Smooth muscle cell (in vitro differentiated cells): ENCODE measurements at regions not wholly inside any gene's neighbourhood (a gene's known extent, or its start where the extent isn't known, plus 50 kb on each side); places are given as distances from the start of the nearest gene placed in this dataset.

ENCODE experiments used
- DNase-seq: peaks from one replicate; lab custom pipeline; 2025; ENCODE audit not compliant: unreplicated experiment; lab: John Stamatoyannopoulos, UW
- H2AFZ ChIP-seq: fragments of 200-600 bp; sonication (generic); 2 replicates; pipeline ENCODE4 v1.6.0; 2016; ENCODE audit warnings: antibody characterized with exemption, low read depth, mild to moderate bottlenecking
- H3F3A ChIP-seq: fragments of 200-600 bp; sonication (generic); 2 replicates; pipeline ENCODE4 v1.6.0; 2017; ENCODE audit warnings: antibody characterized with exemption, low read depth
- H3K27ac ChIP-seq: fragments of 200-600 bp; sonication (generic); 2 replicates; pipeline ENCODE4 v1.5.1; 2016; ENCODE audit warnings: low read depth, mild to moderate bottlenecking
- H3K27me3 ChIP-seq: fragments of 200-600 bp; sonication (generic); 2 replicates; pipeline ENCODE4 v1.6.1; 2016; ENCODE audit warnings: low read depth, mild to moderate bottlenecking
- H3K36me3 ChIP-seq: fragments of 200-600 bp; sonication (generic); 2 replicates; pipeline ENCODE4 v1.5.1; 2016; ENCODE audit warnings: low read depth
- H3K4me1 ChIP-seq: fragments of 200-600 bp; sonication (generic); 2 replicates; pipeline ENCODE4 v1.5.1; 2016; ENCODE audit warnings: low read depth
- H3K4me2 ChIP-seq: fragments of 200-600 bp; sonication (generic); 2 replicates; pipeline ENCODE4 v1.6.0; 2016; ENCODE audit warnings: mild to moderate bottlenecking
- H3K4me3 ChIP-seq: fragments of 200-600 bp; sonication (generic); 2 replicates; pipeline ENCODE4 v1.5.1; 2016; ENCODE audit warnings: mild to moderate bottlenecking
- H3K79me2 ChIP-seq: fragments of 200-600 bp; sonication (generic); 2 replicates; pipeline ENCODE4 v1.6.0; 2016; ENCODE audit warnings: low read depth, mild to moderate bottlenecking
- H3K9ac ChIP-seq: fragments of 200-600 bp; sonication (generic); 2 replicates; pipeline ENCODE4 v1.6.0; 2016; ENCODE audit warnings: low read depth
- H3K9me3 ChIP-seq: fragments of 200-600 bp; sonication (generic); replicated peaks from 2 replicates; pipeline ENCODE4 v1.5.1; 2016; ENCODE audit warnings: low read depth
- H4K20me1 ChIP-seq: fragments of 200-600 bp; sonication (generic); 2 replicates; pipeline ENCODE4 v1.6.0; 2016; ENCODE audit warnings: low read depth
- CTCF ChIP-seq: fragments of 200-600 bp; sonication (generic); IDR thresholded peaks from 2 replicates; pipeline ENCODE4 v1.5.1; 2017; ENCODE audit warnings: borderline replicate concordance, mild to moderate bottlenecking, antibody characterized with exemption; ENCODE audit not compliant: insufficient read depth, poor library complexity, severe bottlenecking
- WGBS: methylation state at CpG from one replicate; pipeline ENCODE4 v1.1.7; 2016; ENCODE audit warnings: low lambda C conversion rate; 5-methylcytosine and 5-hydroxymethylcytosine counted together

DNA sequence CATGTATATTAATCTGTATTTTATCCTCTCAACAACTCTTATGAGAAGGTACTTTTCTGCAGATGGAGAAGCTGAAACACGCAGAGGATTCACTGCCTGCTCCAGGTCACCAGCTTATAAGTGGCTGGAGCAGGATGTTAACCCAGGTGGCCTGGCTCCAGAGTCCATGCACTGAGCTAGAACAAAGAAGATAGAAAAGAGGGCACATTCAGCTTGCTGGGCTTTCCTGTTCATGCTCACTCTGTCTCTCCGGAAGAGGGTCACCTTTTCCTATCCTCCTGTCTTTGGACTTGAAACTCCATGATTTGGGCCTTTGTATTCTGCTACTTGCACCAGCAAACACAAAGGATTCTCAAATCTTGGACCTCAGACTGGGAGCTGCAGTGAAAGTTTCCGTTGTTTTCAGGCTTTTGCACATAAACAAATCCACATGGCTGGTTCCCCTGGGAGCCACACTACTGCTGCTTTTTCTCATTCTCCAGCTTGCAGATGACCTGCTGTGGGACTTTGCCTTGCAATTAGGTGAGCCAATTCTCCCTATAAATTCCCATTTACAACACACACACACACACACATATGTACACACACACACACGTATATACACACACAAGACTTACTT is 117.3 kb upstream of the GRK3 start:
- peaks cover 43% of the 10 kb centered on the region for H3K79me2 ChIP-seq
- DNase-seq = no peak
- H3K4me3 ChIP-seq = no peak overlapping the region
- no peak overlapping the region for H3K27ac ChIP-seq
- TF ChIP-seq CTCF = no peak
- H3K27me3 ChIP-seq = no peaks in the 10 kb centered on the region
- peaks cover 33% of the 10 kb centered on the region for H4K20me1 ChIP-seq
- H2AFZ ChIP-seq = peak overlapping the region; percentile 35
- WGBS = 55% methylated on average over 4 of the region's 4 CpGs
- H3K36me3 ChIP-seq = no peaks in the 10 kb centered on the region
- no peak overlapping the region for H3K4me2 ChIP-seq
- H3K4me1 ChIP-seq = peaks cover 6% of the 10 kb centered on the region
- H3K9me3 ChIP-seq = no peaks in the 10 kb centered on the region
- no peak overlapping the region for H3K9ac ChIP-seq
- H3F3A ChIP-seq = no peaks in the 10 kb centered on the region

- peak; percentile 85 for TF ChIP-seq CTCF
- peak; percentile 73 for DNase-seq
- Histone ChIP-seq H4K20me1 (peaks cover 40% of the 10 kb centered on the region), H3K79me2 (peaks cover 50% of the 10 kb centered on the region), H3K4me2 (peak overlapping the region; percentile 90), H3K9me3 (no peaks in the 10 kb centered on the region), H3F3A (no peaks in the 10 kb centered on the region), H2AFZ (peak overlapping the region; percentile 83), H3K4me1 (peaks cover 6% of the 10 kb centered on the region), H3K9ac (peak overlapping the region; percentile 67), H3K27ac (peak overlapping the region; percentile 44), H3K4me3 (peak overlapping the region; percentile 77), H3K27me3 (no peaks in the 10 kb centered on the region), H3K36me3 (no peaks in the 10 kb centered on the region)
- 7% methylated on average over 29 of the region's 30 CpGs for WGBS
These were observed 116.6 kb upstream of the GRK3 start for GRCh38 chr22:25447686-25448434.

DNA sequence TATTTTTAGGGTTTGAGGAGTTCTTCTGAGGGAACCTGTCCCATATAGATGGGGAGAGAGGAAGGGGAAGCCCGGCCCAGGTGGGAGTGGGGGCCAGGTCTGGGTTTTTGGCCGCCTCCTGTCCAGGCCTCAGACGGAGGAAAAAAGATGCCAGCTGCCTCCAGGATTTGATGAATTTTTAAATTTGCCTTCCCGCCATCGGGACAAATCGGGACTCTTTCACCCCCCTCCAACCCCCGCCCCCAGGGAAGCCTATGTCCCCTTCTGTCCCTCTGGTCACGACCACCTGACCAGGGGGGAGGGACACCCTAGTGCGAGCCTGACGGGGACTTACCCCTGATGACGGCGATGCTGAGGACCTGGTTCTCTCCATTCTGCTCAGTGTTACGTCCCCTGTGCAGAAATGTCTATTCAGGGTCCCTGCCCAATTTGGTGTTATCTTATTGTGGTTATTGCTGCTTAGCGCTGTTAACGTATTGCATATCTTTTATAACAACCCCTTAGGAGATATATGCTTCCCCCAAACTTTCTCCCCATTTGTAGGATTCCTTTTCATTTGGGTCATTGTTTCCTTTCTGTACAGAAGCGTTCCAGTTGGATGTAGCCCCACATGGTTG is 115.9 kb upstream of the GRK3 start:
- no peak for TF ChIP-seq CTCF
- Histone ChIP-seq H3K4me2 (peak overlapping the region; percentile 90), H3K4me1 (peaks cover 6% of the 10 kb centered on the region), H2AFZ (peak overlapping the region; percentile 83), H3F3A (no peaks in the 10 kb centered on the region), H4K20me1 (peaks cover 46% of the 10 kb centered on the region), H3K79me2 (peaks cover 56% of the 10 kb centered on the region), H3K27ac (peak overlapping the region; percentile 44), H3K4me3 (peak overlapping the region; percentile 77), H3K9me3 (no peaks in the 10 kb centered on the region), H3K27me3 (no peaks in the 10 kb centered on the region), H3K9ac (peak overlapping the region; percentile 67), H3K36me3 (no peaks in the 10 kb centered on the region)
- 4% methylated on average over 15 of the region's 16 CpGs for WGBS
- no peak for DNase-seq
